SK-N-SH treated with all-trans-retinoic acid at 6 μM for 48 hours (cell line): ENCODE measurements at regions not wholly inside any gene's neighbourhood (a gene's known extent, or its start where the extent isn't known, plus 50 kb on each side); places are given as distances from the start of the nearest gene placed in this dataset.

ENCODE experiments used
- ATAC-seq: fragments of 200-7000 bp; cut with Tn5 transposase; 3 replicates; pipeline ENCODE4 v1.9.1; 2020; ENCODE audit warnings: mild to moderate bottlenecking, moderate library complexity
- ARNTL ChIP-seq: fragments of 450-650 bp; formaldehyde crosslinking; IDR thresholded peaks from 2 replicates; pipeline ENCODE4 v1.5.0; 2020; ENCODE audit warnings: low read depth, mild to moderate bottlenecking, moderate library complexity, borderline replicate concordance
- BACH2 ChIP-seq: fragments of 250-450 bp; sonication (Bioruptor Pico); IDR thresholded peaks from 2 replicates; pipeline ENCODE4 v1.9.0; 2021; ENCODE audit warnings: mild to moderate bottlenecking, borderline replicate concordance
- CSDC2 ChIP-seq: fragments of 250-450 bp; sonication (Bioruptor Pico); IDR thresholded peaks from 2 replicates; pipeline ENCODE4 v1.5.0; 2020; ENCODE audit warnings: mild to moderate bottlenecking, moderate library complexity
- CSRNP3 ChIP-seq: fragments of 250-450 bp; sonication (Bioruptor Pico); IDR thresholded peaks from 2 replicates; pipeline ENCODE4 v1.5.1; 2021; ENCODE audit warnings: mild to moderate bottlenecking, moderate library complexity
- ESRRG ChIP-seq: fragments of 250-450 bp; sonication (Bioruptor Pico); IDR thresholded peaks from 2 replicates; pipeline ENCODE4 v1.6.1; 2021; ENCODE audit warnings: mild to moderate bottlenecking
- GLIS3 ChIP-seq: fragments of 250-450 bp; sonication (Bioruptor Pico); IDR thresholded peaks from 2 replicates; pipeline ENCODE4 v1.5.0; 2020; ENCODE audit warnings: mild to moderate bottlenecking, moderate library complexity
- ISL1 ChIP-seq: fragments of 250-450 bp; sonication (Bioruptor Pico); IDR thresholded peaks from 2 replicates; pipeline ENCODE4 v2.1.2; 2022; ENCODE audit warnings: mild to moderate bottlenecking, moderate library complexity
- OSR1 ChIP-seq: fragments of 250-450 bp; sonication (Bioruptor Pico); IDR thresholded peaks from 2 replicates; pipeline ENCODE4 v1.8.0; 2022; ENCODE audit warnings: moderate library complexity, mild to moderate bottlenecking, inconsistent platforms
- PATZ1 ChIP-seq: fragments of 250-450 bp; sonication (Bioruptor Pico); IDR thresholded peaks from 2 replicates; pipeline ENCODE4 v1.8.0; 2020; ENCODE audit warnings: mild to moderate bottlenecking, moderate library complexity, borderline replicate concordance
- POU6F1 ChIP-seq: fragments of 250-450 bp; sonication (Bioruptor Pico); IDR thresholded peaks from 2 replicates; pipeline ENCODE4 v1.8.0; 2021; ENCODE audit warnings: low read depth, mild to moderate bottlenecking, moderate library complexity, borderline replicate concordance
- PPARA ChIP-seq: fragments of 250-450 bp; sonication (Bioruptor Pico); IDR thresholded peaks from 2 replicates; pipeline ENCODE4 v1.5.0; 2020; ENCODE audit warnings: mild to moderate bottlenecking, borderline replicate concordance
- RARB ChIP-seq: fragments of 250-450 bp; sonication (Bioruptor Pico); IDR thresholded peaks from 2 replicates; pipeline ENCODE4 v1.8.0; 2021; ENCODE audit warnings: mild to moderate bottlenecking, moderate library complexity
- TCF4 ChIP-seq: fragments of 250-450 bp; sonication (Bioruptor Pico); IDR thresholded peaks from 2 replicates; pipeline ENCODE4 v1.8.0; 2021; ENCODE audit warnings: mild to moderate bottlenecking, moderate library complexity, borderline replicate concordance
- TOX ChIP-seq: fragments of 250-450 bp; sonication (Bioruptor Pico); IDR thresholded peaks from 2 replicates; pipeline ENCODE4 v1.8.0; 2021; ENCODE audit warnings: mild to moderate bottlenecking, moderate library complexity, borderline replicate concordance
- TSHZ2 ChIP-seq: fragments of 250-450 bp; sonication (Bioruptor Pico); IDR thresholded peaks from 2 replicates; pipeline ENCODE4 v1.5.0; 2020; ENCODE audit warnings: mild to moderate bottlenecking, moderate library complexity
- ZC3H10 ChIP-seq: fragments of 250-450 bp; sonication (Bioruptor Pico); IDR thresholded peaks from 2 replicates; pipeline ENCODE4 v1.5.1; 2021; ENCODE audit warnings: mild to moderate bottlenecking, moderate library complexity
- ZFP3 ChIP-seq: fragments of 250-450 bp; sonication (Bioruptor Pico); IDR thresholded peaks from 2 replicates; pipeline ENCODE4 v1.5.0; 2020; ENCODE audit warnings: mild to moderate bottlenecking, moderate library complexity
- ZFP30 ChIP-seq: fragments of 450-650 bp; formaldehyde crosslinking; IDR thresholded peaks from 2 replicates; pipeline ENCODE4 v1.5.0; 2022; ENCODE audit warnings: mild to moderate bottlenecking, moderate library complexity
- ZNF565 ChIP-seq: fragments of 450-650 bp; formaldehyde crosslinking; conservative IDR thresholded peaks from 2 replicates; pipeline ENCODE4 v1.5.0; 2020; ENCODE audit warnings: low read depth, mild to moderate bottlenecking, moderate library complexity
- ZNF70 ChIP-seq: fragments of 450-650 bp; formaldehyde crosslinking; IDR thresholded peaks from 2 replicates; pipeline ENCODE4 v1.5.0; 2020; ENCODE audit warnings: mild to moderate bottlenecking, moderate library complexity
- ZNF8 ChIP-seq: fragments of 450-650 bp; formaldehyde crosslinking; IDR thresholded peaks from 2 replicates; pipeline ENCODE4 v1.5.0; 2020; ENCODE audit warnings: mild to moderate bottlenecking, moderate library complexity
- TF ChIP-seq, protein P1 (sequence below): fragments of 250-450 bp; sonication (Bioruptor Pico); IDR thresholded peaks from 2 replicates; pipeline ENCODE4 v1.5.1; 2020; ENCODE audit warnings: low read depth, mild to moderate bottlenecking, moderate library complexity

DNA sequence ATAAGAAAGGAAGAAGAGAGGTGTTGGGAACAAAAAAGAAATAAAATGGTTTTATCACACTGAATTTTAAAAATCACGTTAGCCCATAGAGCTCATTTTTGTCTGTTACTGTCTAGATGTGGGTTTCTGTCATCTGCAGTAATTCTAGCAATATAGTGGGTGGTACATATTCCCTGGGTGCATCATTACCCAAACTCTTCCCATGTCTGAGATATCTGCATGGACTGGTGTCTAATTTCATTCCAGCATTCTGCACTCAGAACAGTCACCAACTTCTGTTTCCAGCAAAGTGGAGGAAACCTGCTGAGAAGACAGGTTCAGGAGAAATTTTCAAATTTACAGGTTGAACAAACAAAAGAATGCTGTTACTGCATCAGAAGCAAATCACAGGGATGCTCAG lies 263.8 kb downstream of the CDH11 start (continued):
- TF ChIP-seq ZNF565 (no peak), GLIS3 (no peak), ESRRG (CRISPR knock-in tag) (no peak), ZFP3 (CRISPR knock-in tag) (no peak)

- TF ChIP-seq ESRRG (CRISPR knock-in tag) (no peak), OSR1 (CRISPR knock-in tag) (no peak), PPARA (CRISPR knock-in tag) (no peak), TCF4 (CRISPR knock-in tag) (no peak)
- no peak for ATAC-seq
Observed at GRCh38 chr16:64857411-64857810, 264.5 kb downstream of the CDH11 start.

- no peak for ATAC-seq
- TF ChIP-seq ZFP3 (CRISPR knock-in tag): no peak
- TF ChIP-seq CSRNP3 (CRISPR knock-in tag): no peak
- TF ChIP-seq GLIS3: no peak
- TF ChIP-seq ZNF70 (CRISPR knock-in tag): no peak
Observed at GRCh38 chr16:64853551-64853950, 268.3 kb downstream of the CDH11 start.

DNA sequence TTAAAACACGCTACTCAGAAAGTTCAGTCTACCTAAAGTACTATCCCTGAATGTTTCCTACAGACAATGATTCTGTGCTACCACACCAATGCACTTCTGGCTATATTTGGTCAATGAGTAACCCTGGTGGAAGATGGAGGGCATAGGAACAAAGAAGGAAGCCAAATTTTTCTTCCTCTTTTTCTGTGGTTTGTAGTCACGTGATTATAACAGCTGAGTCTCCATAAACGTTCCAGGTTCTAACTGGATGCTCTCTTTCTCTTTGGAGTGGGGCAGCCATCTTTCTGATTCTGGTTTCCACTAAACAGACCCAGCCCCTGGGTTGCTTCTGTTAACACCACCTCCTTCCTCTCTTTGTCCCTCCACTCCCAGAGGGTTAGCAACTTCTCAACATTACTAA lies 274.9 kb downstream of the CDH11 start:
- TF ChIP-seq, protein P1, sequence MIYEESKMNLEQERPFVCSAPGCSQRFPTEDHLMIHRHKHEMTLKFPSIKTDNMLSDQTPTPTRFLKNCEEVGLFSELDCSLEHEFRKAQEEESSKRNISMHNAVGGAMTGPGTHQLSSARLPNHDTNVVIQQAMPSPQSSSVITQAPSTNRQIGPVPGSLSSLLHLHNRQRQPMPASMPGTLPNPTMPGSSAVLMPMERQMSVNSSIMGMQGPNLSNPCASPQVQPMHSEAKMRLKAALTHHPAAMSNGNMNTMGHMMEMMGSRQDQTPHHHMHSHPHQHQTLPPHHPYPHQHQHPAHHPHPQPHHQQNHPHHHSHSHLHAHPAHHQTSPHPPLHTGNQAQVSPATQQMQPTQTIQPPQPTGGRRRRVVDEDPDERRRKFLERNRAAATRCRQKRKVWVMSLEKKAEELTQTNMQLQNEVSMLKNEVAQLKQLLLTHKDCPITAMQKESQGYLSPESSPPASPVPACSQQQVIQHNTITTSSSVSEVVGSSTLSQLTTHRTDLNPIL (CRISPR knock-in tag): no peak
- no peak for TF ChIP-seq ARNTL
- ATAC-seq: no peak

GRCh38 chr16:64845071-64845470 lies 276.8 kb downstream of the CDH11 start:
- TF ChIP-seq CSDC2 (no peak), ZNF70 (CRISPR knock-in tag) (no peak), ZFP3 (CRISPR knock-in tag) (no peak), OSR1 (CRISPR knock-in tag) (no peak), ZNF8 (CRISPR knock-in tag) (no peak), ARNTL (no peak), ESRRG (CRISPR knock-in tag) (no peak), RARB (no peak), ZC3H10 (CRISPR knock-in tag) (no peak), ZNF565 (no peak), ZFP30 (no peak), BACH2 (CRISPR knock-in tag) (no peak), GLIS3 (no peak), TCF4 (CRISPR knock-in tag) (no peak)
- TF ChIP-seq, protein P1 (CRISPR knock-in tag): no peak
- no peak for ATAC-seq

DNA sequence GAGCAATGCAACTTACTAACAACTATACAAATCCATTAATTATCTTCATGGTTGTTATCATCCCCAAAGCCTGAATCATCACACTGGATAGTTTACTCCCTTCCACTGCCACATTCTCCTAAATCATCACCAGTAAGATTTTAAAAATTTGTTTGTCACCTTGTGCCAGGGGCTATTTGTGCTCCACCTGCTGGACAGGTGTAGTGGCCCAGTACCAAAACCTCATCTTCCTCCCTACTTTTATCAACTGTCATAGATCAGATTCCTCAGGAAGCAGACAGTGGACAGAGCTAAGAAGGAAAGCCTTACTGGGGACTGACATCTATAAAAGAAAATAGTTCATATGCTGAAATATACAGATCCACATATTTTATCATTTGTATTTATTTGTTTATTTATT lies 280.4 kb downstream of the CDH11 start:
- TF ChIP-seq CSDC2 (no peak), TSHZ2 (CRISPR knock-in tag) (no peak), ZC3H10 (CRISPR knock-in tag) (no peak), OSR1 (CRISPR knock-in tag) (no peak), ZNF8 (CRISPR knock-in tag) (no peak), ISL1 (CRISPR knock-in tag) (no peak), ARNTL (no peak), GLIS3 (no peak), TOX (CRISPR knock-in tag) (no peak), ZNF565 (no peak), RARB (no peak), ZNF70 (CRISPR knock-in tag) (no peak), TCF4 (CRISPR knock-in tag) (no peak), POU6F1 (CRISPR knock-in tag) (no peak), PATZ1 (CRISPR knock-in tag) (no peak), ZFP3 (CRISPR knock-in tag) (no peak), BACH2 (CRISPR knock-in tag) (no peak)
- ATAC-seq: no peak
